Activated CD8-positive, alpha-beta memory T cell treated with anti-CD3 and anti-CD28 coated beads, Interleukin-2, amount 50 U/mL, for 24 hours (primary cell): ENCODE measurements at regions not wholly inside any gene's neighbourhood (a gene's known extent, or its start where the extent isn't known, plus 50 kb on each side); places are given as distances from the start of the nearest gene placed in this dataset.

ENCODE experiments used
- DNase-seq: peaks from one replicate; pipeline ENCODE4 v3.0.0-alpha.2; 2020; ENCODE audit errors: extremely low read depth

GRCh38 chr4:13181681-13182080 is 302.5 kb downstream of the RAB28 start:
- DNase-seq = no peak

GRCh38 chr4:13180701-13181100 is 303.4 kb downstream of the RAB28 start:
- no peak for DNase-seq

GRCh38 chr4:13178621-13179020 is 305.5 kb downstream of the RAB28 start:
- no peak for DNase-seq

GRCh38 chr4:13176741-13177142 is 307.4 kb downstream of the RAB28 start:
- DNase-seq = no peak

GRCh38 chr4:13174926-13175325 is 309.2 kb downstream of the RAB28 start:
- no peak for DNase-seq

- DNase-seq = no peak
Measured at GRCh38 chr4:13174001-13174400, 310.1 kb downstream of the RAB28 start.

- no peak for DNase-seq
Measured at GRCh38 chr4:13171292-13172057, 312.7 kb downstream of the RAB28 start.

GRCh38 chr4:13169731-13170525 is 314.2 kb downstream of the RAB28 start:
- DNase-seq = no peak

GRCh38 chr4:13168326-13168725 is 315.8 kb downstream of the RAB28 start:
- DNase-seq = no peak

GRCh38 chr4:13166214-13166613 is 317.9 kb downstream of the RAB28 start:
- DNase-seq = no peak

- no peak for DNase-seq
Measured at GRCh38 chr4:13164783-13165331, 319.3 kb downstream of the RAB28 start.

GRCh38 chr4:13162886-13163285 is 321.3 kb downstream of the RAB28 start:
- DNase-seq = no peak

GRCh38 chr4:13160920-13161319 is 323.2 kb downstream of the RAB28 start:
- no peak for DNase-seq

- no peak for DNase-seq
Measured at GRCh38 chr4:13159041-13159620, 325.0 kb downstream of the RAB28 start.

- DNase-seq = no peak
Measured at GRCh38 chr4:13151194-13151593, 332.9 kb downstream of the RAB28 start.

GRCh38 chr4:13143222-13144070 is 340.7 kb downstream of the RAB28 start:
- no peak for DNase-seq

GRCh38 chr4:13142726-13143125 is 341.4 kb downstream of the RAB28 start:
- DNase-seq = no peak

GRCh38 chr4:13142191-13142590 is 341.9 kb downstream of the RAB28 start:
- DNase-seq = no peak

GRCh38 chr4:13137390-13137789 is 346.8 kb downstream of the RAB28 start:
- no peak for DNase-seq

GRCh38 chr4:13133700-13134099 is 350.4 kb downstream of the RAB28 start:
- no peak for DNase-seq

GRCh38 chr4:13130848-13131247 is 353.3 kb downstream of the RAB28 start:
- DNase-seq = no peak

GRCh38 chr4:13129095-13129494 is 355.0 kb downstream of the RAB28 start:
- no peak for DNase-seq
